GM21381 (cell line): ENCODE measurements at regions not wholly inside any gene's neighbourhood (a gene's known extent, or its start where the extent isn't known, plus 50 kb on each side); places are given as distances from the start of the nearest gene placed in this dataset.
"Not testable (repeated sequence)": the region's sequence is repeated elsewhere in the genome, so short reads cannot be mapped to it uniquely, and the experiment has no call there.

Experiments used
- ATAC-seq: cut with Tn5 transposase; IDR thresholded peaks from one replicate; pipeline ENCODE4 v1.9.1; 2021; ENCODE audit warnings: mild to moderate bottlenecking, moderate library complexity; ENCODE audit not compliant: unreplicated experiment

GRCh38 chr5:122599000-122599399, 175.9 kb upstream of the SNX2 start:
- ATAC-seq: no peak

DNA sequence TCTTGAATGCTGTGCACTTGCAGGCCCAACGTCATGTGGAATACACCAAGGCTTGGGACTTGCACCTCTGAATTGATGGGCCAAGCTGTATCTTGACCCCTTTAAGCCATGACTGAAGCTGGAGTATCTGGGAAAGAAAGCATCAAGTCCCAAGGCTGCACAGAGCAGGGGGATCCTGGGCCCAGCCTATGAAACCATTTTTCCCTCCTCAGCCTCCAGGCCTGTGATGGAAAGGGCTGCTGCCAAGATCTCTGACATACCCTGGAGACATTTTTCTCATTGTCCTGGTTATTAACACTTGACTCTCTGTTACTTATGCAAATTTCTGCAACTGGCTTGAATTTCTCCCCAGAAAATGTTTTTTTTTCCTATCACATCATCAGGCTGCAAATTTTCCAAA, 174.0 kb upstream of the SNX2 start:
- ATAC-seq: no peak

DNA sequence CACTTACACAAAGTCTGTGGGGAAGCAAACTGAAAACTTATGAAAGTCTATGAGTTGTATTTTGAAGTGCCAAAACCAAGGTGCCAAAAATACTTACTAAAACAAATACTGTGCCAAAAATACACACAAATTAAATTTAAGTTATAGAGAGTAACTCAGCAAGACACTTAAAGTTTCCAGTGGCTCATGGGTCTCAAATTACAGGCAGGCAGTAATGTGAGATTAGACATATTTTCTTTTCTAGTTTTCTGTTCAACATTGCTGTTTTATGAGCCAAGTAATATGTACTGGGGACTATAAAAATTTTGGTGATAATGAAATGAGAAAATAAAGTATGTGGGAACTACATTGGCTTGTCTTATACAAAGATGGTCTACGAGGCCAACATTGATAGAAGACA, 172.2 kb upstream of the SNX2 start:
- ATAC-seq: no peak

- no peak for ATAC-seq
Measured at GRCh38 chr5:122605236-122605635, 169.6 kb upstream of the SNX2 start.

DNA sequence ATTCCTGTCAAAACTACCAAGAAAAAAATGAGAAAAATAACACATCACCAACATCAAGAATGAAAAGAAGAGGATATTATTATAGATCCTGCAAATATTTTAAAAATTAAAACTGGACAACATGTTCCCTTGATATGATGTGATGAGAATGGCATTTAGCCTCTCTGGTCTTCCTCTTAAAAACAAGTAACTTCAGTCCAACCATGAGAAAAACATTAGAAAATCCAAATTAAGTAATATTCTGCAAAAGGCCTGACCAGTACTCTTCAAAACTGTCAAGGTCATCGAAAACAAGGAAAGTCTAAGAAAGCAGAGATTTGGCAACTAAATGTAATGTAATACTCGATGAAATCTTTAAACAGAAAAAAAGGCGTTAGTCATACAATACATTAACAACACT, 167.1 kb upstream of the SNX2 start:
- no peak for ATAC-seq

- ATAC-seq: no peak
Measured at GRCh38 chr5:122608222-122608621, 166.7 kb upstream of the SNX2 start.

- ATAC-seq: no peak
Measured at GRCh38 chr5:122611406-122611805, 163.5 kb upstream of the SNX2 start.

- no peak for ATAC-seq
Measured at GRCh38 chr5:122612901-122613300, 162.0 kb upstream of the SNX2 start.

DNA sequence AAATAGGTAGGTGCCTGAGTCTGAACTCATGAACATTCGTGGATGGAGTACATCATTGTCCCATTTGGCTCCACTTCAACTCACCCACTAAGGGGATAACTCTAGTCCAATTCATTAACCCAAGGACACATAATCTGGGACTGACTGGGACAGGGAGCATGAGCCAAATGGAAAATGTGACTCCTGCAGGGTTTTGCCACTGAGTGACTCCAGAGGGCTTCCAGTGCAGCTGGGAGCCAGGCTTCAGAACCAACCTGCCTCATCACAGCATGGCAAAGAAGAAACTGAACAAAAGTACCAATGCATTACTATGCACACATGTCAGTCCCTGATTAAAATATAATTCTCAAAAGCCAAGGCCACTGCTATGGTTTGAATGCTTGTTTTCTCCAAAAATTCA, 159.7 kb upstream of the SNX2 start:
- ATAC-seq: no peak

DNA sequence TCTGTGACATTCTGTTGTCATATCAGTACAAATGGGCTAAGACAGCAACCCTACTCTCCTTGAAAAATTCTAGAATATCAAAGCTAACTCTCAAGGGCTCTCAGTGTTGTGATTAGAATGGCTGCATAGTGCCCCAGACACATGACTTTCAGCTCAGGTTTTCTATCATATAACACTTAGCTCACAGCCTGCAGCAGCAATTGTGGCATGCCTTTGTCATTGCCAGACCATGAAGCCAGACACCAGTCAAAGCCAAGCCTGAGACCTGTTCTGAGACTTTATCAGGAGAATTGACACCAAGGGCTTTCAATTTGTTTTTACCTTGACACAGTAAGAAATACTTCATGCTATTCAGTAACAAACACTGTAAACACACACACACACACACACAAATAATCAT, 159.0 kb upstream of the SNX2 start:
- ATAC-seq: no peak

DNA sequence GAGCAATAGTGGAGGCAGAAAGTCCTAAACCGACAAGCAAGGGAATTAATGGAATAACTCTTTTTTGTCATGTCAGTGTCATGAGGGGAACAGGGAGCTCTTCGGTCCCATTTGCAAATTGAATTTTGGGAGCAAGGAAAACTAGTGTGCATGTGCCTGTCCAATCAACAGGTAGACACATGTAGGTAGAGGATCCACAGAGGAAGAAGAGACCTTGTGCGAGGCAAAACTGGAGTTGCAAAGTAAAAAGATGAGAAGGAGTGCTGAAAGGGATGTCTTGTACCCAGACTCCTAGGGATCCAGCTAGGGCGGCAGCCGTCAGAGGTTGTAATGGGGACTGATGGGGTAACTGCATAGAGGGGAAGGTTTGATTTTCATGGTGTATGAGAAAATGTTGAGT, 156.8 kb upstream of the SNX2 start:
- not testable (repeated sequence) for ATAC-seq

DNA sequence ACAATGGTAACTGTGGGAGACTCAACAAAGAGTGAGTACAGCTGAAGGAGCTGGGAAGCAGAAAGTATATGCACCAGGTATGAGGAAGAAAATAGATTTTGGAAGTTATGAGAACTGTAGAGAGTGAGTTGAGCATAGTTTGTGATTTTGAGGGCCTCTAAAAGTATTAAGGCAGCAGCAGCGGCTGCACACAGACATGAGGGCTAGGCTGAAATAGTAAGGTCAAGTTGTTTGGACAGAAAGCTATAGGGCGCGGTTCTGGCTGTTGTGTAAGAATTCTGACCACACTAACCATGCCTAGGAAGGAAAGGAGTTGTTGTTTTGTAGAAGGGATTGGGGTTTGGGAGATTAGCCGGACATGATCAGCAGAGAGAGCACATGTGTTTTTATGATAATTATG, 154.1 kb upstream of the SNX2 start:
- ATAC-seq: not testable (repeated sequence)

- not testable (repeated sequence) for ATAC-seq
Measured at GRCh38 chr5:122628714-122629113, 146.2 kb upstream of the SNX2 start.

DNA sequence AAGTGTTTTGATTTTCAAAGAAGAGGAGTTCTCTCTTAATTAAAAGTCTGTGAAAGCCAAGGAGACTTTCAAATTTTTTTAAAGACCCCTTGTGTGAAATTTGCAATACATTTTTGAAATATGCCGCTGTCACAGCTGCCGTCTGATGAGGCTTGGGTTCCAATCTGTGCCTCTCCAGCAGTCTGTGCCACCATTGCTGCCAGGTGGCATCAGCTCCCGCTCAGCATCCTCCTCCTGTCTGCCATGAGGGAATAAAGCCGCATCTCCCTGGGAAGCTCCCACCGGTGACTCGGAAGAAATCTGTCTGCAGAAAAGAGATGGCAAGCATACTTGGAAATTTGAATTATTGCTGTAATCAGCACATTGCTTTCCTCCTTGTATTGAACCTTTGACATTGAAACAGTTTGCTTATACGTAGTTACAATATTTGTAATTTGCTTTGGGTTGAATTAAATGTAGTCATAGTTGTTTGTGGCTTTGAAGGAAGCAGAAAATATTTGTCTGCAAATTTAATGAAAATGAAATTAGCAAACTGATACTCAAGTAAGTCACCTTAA, 145.7 kb upstream of the SNX2 start:
- no peak for ATAC-seq

DNA sequence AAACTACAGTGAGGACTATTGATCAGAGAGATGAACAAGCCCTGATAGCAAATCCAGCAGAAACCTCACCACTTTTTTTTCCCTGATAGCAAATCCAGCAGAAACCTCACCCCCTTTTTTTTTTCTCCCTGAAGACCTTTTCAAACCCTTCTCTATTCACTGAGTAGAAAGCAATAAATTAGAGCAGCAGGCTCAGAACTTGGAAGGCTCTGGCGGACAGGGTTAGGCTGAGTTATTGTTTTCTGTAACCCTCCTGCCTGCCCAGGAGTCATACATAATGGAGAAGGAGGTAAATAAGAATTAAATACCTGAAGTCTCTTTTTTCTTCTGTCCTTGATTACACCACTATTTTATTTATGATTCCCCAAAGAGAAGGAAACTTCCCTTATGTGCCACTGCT, 136.3 kb upstream of the SNX2 start:
- no peak for ATAC-seq

GRCh38 chr5:122639033-122639432, 135.8 kb upstream of the SNX2 start:
- no peak for ATAC-seq

GRCh38 chr5:122639864-122640263, 135.0 kb upstream of the SNX2 start:
- no peak for ATAC-seq

- ATAC-seq: no peak
Measured at GRCh38 chr5:122649080-122649479, 125.8 kb upstream of the SNX2 start.

DNA sequence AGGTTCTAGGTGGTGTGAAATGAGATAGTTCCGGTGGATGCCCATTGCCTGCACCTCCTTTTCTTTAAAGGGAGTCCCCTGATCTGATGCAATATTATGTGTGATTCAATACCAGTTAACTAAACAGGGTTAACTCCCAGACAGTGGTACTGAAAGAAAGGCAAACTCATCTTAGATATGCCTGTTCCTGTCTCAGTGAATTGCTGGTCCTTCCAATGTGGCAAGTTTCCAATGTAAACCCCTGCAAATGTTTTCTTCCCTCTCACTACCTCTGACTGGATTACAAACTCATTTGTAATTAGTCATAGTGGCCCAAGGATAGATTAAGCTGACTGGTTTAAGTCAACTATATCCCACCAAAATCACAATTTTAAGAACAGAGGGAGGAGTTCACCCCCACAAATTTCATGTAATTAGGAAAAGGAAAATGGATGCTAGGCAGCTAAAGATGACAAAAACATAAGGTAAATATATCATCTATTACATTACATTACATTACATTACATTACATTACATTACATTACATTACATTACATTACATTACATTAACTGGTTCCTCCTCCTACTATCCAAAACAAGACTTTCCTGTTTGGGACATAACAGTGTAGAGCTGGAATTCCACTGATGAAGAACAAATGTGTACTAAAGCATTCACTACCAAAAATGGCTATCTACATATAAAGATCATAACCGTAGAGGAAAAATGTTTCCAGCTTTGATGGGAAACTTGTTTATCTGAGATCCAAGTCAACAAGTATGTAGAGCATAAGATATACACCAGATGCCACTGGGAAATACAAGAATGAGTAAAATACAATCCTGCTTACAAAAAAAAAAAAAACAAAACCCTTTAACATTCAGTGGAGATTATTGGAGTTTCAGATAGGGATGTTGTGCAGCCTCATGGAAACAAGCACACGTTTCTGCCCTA, 121.5 kb upstream of the SNX2 start:
- ATAC-seq: no peak

DNA sequence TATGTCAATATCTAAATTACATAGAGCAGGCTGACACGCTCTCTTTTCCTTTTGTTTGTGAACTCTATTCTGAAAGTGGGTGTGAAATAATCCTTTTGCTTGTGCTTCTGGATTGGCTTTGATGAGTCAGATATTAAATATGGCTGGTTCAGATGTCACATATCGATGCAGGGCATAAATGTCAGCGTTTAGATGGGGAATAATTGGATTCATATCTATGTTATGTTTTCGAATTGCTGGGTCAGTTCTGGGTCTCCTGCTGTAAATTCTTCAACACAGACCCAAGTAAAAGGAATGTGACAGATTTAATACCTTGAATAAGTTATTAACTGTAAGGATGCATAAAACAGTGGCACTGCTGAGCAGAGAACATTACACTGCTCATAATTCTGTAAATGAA, 118.7 kb upstream of the SNX2 start:
- no peak for ATAC-seq

- ATAC-seq: no peak
Measured at GRCh38 chr5:122656577-122656976, 118.3 kb upstream of the SNX2 start.

DNA sequence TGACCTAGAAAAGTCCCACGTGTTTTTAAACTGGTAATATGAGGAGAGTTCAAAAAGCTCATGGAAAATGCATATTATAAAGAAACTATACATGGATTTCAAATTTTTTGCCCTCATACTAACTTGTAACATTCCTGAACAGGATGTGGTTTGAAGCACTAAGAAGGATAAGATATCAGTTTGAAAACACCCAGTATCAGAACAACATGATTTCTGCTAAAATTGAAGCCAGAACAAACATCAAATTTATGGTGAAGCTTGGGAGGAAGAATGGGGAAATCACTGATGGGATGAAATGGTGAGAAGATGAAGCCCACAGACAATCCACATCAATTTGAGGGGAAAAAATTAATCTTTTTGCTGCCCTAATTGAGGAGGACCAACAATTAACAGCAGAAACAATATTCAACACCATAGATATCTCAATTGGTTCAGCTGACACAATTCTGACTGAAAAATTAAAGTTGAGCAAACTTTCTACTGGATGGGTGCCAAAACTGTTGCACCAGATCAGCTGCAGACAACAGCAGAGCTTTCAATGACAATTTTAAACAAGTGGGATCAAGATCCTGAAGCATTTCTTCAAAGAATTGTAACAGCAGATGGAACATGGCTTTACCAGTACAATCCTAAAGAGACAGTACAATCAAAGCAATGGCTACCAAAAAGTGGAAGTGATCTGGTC, 113.2 kb upstream of the SNX2 start:
- no peak for ATAC-seq
